ENCODE measurements at regions not wholly inside any gene's neighbourhood (a gene's known extent, or its start where the extent isn't known, plus 50 kb on each side); places are given as distances from the start of the nearest gene placed in this dataset.
A peak's percentile ranks its signal among the peaks of the same experiment; 100 is the strongest.

GRCh38 chr9:36742264-36742663 lies 169.6 kb downstream of the MELK start:
- peak in 2 of 3 experiments; percentile 5; a peak in 1 of 4 replicates for TF ChIP-seq CTCF (IDR thresholded peaks at IDR 0.05; ENCODE audit: control extremely low read depth in 1 of 3, insufficient read depth in 1 of 3, low read depth in 1 of 3, low read length in 3 of 3)
- no peak for TF ChIP-seq SP1 (IDR thresholded peaks at IDR 0.05; ENCODE audit: low read depth, low read length)
- no peak for TF ChIP-seq POLR2AphosphoS5 (IDR thresholded peaks at IDR 0.05; ENCODE audit: low read depth, low read length)
- TF ChIP-seq POLR2A (IDR thresholded peaks at IDR 0.05; ENCODE audit: control extremely low read depth in 1 of 2, low read depth in 2 of 2, low read length in 2 of 2), result no peak
- peak; percentile 3 to 32; a peak in 2 of 4 replicates for TF ChIP-seq RAD21 (IDR thresholded peaks at IDR 0.05 in 1 of 2, conservative IDR thresholded peaks at IDR 0.05 in 1 of 2; ENCODE audit: low read depth in 2 of 2, low read length in 2 of 2)
- TF ChIP-seq HDAC2 (IDR thresholded peaks at IDR 0.05; ENCODE audit: borderline replicate concordance in 1 of 2, low read depth in 2 of 2, low read length in 2 of 2), result no peak
- TF ChIP-seq CEBPB (IDR thresholded peaks at IDR 0.05; ENCODE audit: low read depth, low read length), result no peak
- TF ChIP-seq CHD2 (IDR thresholded peaks at IDR 0.05; ENCODE audit: low read length), result no peak
- no peak for TF ChIP-seq NRF1 (IDR thresholded peaks at IDR 0.05; ENCODE audit: low read depth, low read length)
- TF ChIP-seq EZH2 (IDR thresholded peaks at IDR 0.05; ENCODE audit: low read depth, low read length, severe bottlenecking), result no peak
- TF ChIP-seq EP300 (IDR thresholded peaks at IDR 0.05; ENCODE audit: borderline replicate concordance in 1 of 2, low read depth in 2 of 2, low read length in 2 of 2), result no peak
- TF ChIP-seq BRCA1 (IDR thresholded peaks at IDR 0.05; ENCODE audit: low read depth, low read length), result no peak
- no peak for TF ChIP-seq KDM5A (IDR thresholded peaks at IDR 0.05; ENCODE audit: low read length)
- no peak for TF ChIP-seq ZNF274 (IDR thresholded peaks at IDR 0.05; ENCODE audit: borderline replicate concordance, extremely low read depth, low read length)

All from H1 (cell line).